ENCODE measurements at regions not wholly inside any gene's neighbourhood (a gene's known extent, or its start where the extent isn't known, plus 50 kb on each side); places are given as distances from the start of the nearest gene placed in this dataset.
A peak's percentile ranks its signal among the peaks of the same experiment; 100 is the strongest.
"Not testable (repeated sequence)": the region's sequence is repeated elsewhere in the genome, so short reads cannot be mapped to it uniquely, and the experiment has no call there.

GRCh38 chr12:80025638-80026037 lies 73.7 kb upstream of the OTOGL start:
- Histone ChIP-seq H3K27me3 (ENCODE audit: control insufficient read depth in 3 of 3, insufficient read depth in 3 of 3, low read length in 3 of 3) (peaks cover 0 to 4% (median 0%) of the 10 kb centered on the region in 3 donors), H3K9me3 (ENCODE audit: control insufficient read depth in 2 of 2, insufficient read depth in 1 of 2, low read depth in 1 of 2, low read length in 1 of 2) (peaks cover 0 to 3% of the 10 kb centered on the region in 2 donors), H3K4me1 (ENCODE audit: control insufficient read depth in 3 of 3, insufficient read depth in 2 of 3, low read depth in 1 of 3, low read length in 2 of 3) (no peaks in the 10 kb centered on the region), H3K36me3 (ENCODE audit: control insufficient read depth in 3 of 3, insufficient read depth in 2 of 3, low read depth in 1 of 3, low read length in 3 of 3) (no peaks in the 10 kb centered on the region), H3K4me3 (ENCODE audit: low read depth in 1 of 3, low read length in 3 of 3) (no peak overlapping the region), H3K27ac (ENCODE audit: low read depth in 1 of 3, low read length in 2 of 3) (no peak overlapping the region)
- FAIRE-seq = no peak
- DNase-seq = no peak

- Histone ChIP-seq H3K36me3 (ENCODE audit: control insufficient read depth in 3 of 3, insufficient read depth in 2 of 3, low read depth in 1 of 3, low read length in 3 of 3) (no peaks in the 10 kb centered on the region), H3K4me3 (ENCODE audit: low read depth in 1 of 3, low read length in 3 of 3) (no peak overlapping the region), H3K9me3 (ENCODE audit: control insufficient read depth in 2 of 2, insufficient read depth in 1 of 2, low read depth in 1 of 2, low read length in 1 of 2) (no peaks in the 10 kb centered on the region), H3K4me1 (ENCODE audit: control insufficient read depth in 3 of 3, insufficient read depth in 2 of 3, low read depth in 1 of 3, low read length in 2 of 3) (no peaks in the 10 kb centered on the region), H3K27ac (ENCODE audit: low read depth in 1 of 3, low read length in 2 of 3) (no peak overlapping the region), H3K27me3 (ENCODE audit: control insufficient read depth in 3 of 3, insufficient read depth in 3 of 3, low read length in 3 of 3) (no peaks in the 10 kb centered on the region)
- 84 to 89% (median 84%) methylated on average over 5 of the region's 5 CpGs for WGBS, 3 donors
- DNase-seq (no peak), FAIRE-seq (no peak)
Observed at GRCh38 chr12:80019691-80020090, 79.6 kb upstream of the OTOGL start.

GRCh38 chr12:80018119-80018518 lies 81.2 kb upstream of the OTOGL start:
- Histone ChIP-seq H3K27me3 (ENCODE audit: control insufficient read depth in 3 of 3, insufficient read depth in 3 of 3, low read length in 3 of 3) (no peaks in the 10 kb centered on the region), H3K4me3 (ENCODE audit: low read depth in 1 of 3, low read length in 3 of 3) (no peak overlapping the region), H3K9me3 (ENCODE audit: control insufficient read depth in 2 of 2, insufficient read depth in 1 of 2, low read depth in 1 of 2, low read length in 1 of 2) (peaks cover 0 to 5% of the 10 kb centered on the region in 2 donors), H3K4me1 (ENCODE audit: control insufficient read depth in 3 of 3, insufficient read depth in 2 of 3, low read depth in 1 of 3, low read length in 2 of 3) (no peaks in the 10 kb centered on the region), H3K27ac (ENCODE audit: low read depth in 1 of 3, low read length in 2 of 3) (no peak overlapping the region), H3K36me3 (ENCODE audit: control insufficient read depth in 3 of 3, insufficient read depth in 2 of 3, low read depth in 1 of 3, low read length in 3 of 3) (no peaks in the 10 kb centered on the region)
- DNase-seq (no peak), FAIRE-seq (no peak)
- WGBS, 3 donors = 72 to 80% (median 75%) methylated on average over 4 of the region's 4 CpGs

- no peak for FAIRE-seq
- peak overlapping the region in 2 of 3 donors; percentile 11 to 45 for H3K27ac ChIP-seq (ENCODE audit: low read depth in 1 of 3, low read length in 2 of 3)
Observed at GRCh38 chr12:80017261-80017870, 82.0 kb upstream of the OTOGL start.

GRCh38 chr12:80016684-80017083 lies 81.8 kb upstream of the PPP1R12A start:
- DNase-seq (no peak), FAIRE-seq (no peak)
- Histone ChIP-seq H3K27me3 (ENCODE audit: control insufficient read depth in 3 of 3, insufficient read depth in 3 of 3, low read length in 3 of 3) (no peaks in the 10 kb centered on the region), H3K9me3 (ENCODE audit: control insufficient read depth in 2 of 2, insufficient read depth in 1 of 2, low read depth in 1 of 2, low read length in 1 of 2) (peaks cover 0 to 5% of the 10 kb centered on the region in 2 donors), H3K36me3 (ENCODE audit: control insufficient read depth in 3 of 3, insufficient read depth in 2 of 3, low read depth in 1 of 3, low read length in 3 of 3) (no peaks in the 10 kb centered on the region), H3K27ac (ENCODE audit: low read depth in 1 of 3, low read length in 2 of 3) (no peak overlapping the region), H3K4me1 (ENCODE audit: control insufficient read depth in 3 of 3, insufficient read depth in 2 of 3, low read depth in 1 of 3, low read length in 2 of 3) (no peaks in the 10 kb centered on the region), H3K4me3 (ENCODE audit: low read depth in 1 of 3, low read length in 3 of 3) (no peak overlapping the region)
- WGBS, 3 donors = 75 to 76% (median 75%) methylated on average over 3 of the region's 3 CpGs

More at GRCh38 chr12:80017261-80017870, 82.0 kb upstream of the OTOGL start:
- 67 to 90% (median 86%) methylated on average over 1 of the region's 1 CpG for WGBS, 3 donors
- H3K4me1 ChIP-seq (ENCODE audit: control insufficient read depth in 3 of 3, insufficient read depth in 2 of 3, low read depth in 1 of 3, low read length in 2 of 3) = no peaks in the 10 kb centered on the region
- H3K4me3 ChIP-seq (ENCODE audit: low read depth in 1 of 3, low read length in 3 of 3) = no peak overlapping the region
- no peaks in the 10 kb centered on the region for H3K36me3 ChIP-seq (ENCODE audit: control insufficient read depth in 3 of 3, insufficient read depth in 2 of 3, low read depth in 1 of 3, low read length in 3 of 3)
- H3K9me3 ChIP-seq (ENCODE audit: control insufficient read depth in 2 of 2, insufficient read depth in 1 of 2, low read depth in 1 of 2, low read length in 1 of 2) = peaks cover 0 to 5% of the 10 kb centered on the region in 2 donors
- no peak for DNase-seq
- no peaks in the 10 kb centered on the region for H3K27me3 ChIP-seq (ENCODE audit: control insufficient read depth in 3 of 3, insufficient read depth in 3 of 3, low read length in 3 of 3)

- Histone ChIP-seq H3K4me1 (ENCODE audit: control insufficient read depth in 3 of 3, insufficient read depth in 2 of 3, low read depth in 1 of 3, low read length in 2 of 3) (no peaks in the 10 kb centered on the region), H3K9me3 (ENCODE audit: control insufficient read depth in 2 of 2, insufficient read depth in 1 of 2, low read depth in 1 of 2, low read length in 1 of 2) (peaks cover 0 to 5% of the 10 kb centered on the region in 2 donors), H3K27me3 (ENCODE audit: control insufficient read depth in 3 of 3, insufficient read depth in 3 of 3, low read length in 3 of 3) (no peaks in the 10 kb centered on the region), H3K4me3 (ENCODE audit: low read depth in 1 of 3, low read length in 3 of 3) (no peak overlapping the region), H3K27ac (ENCODE audit: low read depth in 1 of 3, low read length in 2 of 3) (no peak overlapping the region), H3K36me3 (ENCODE audit: control insufficient read depth in 3 of 3, insufficient read depth in 2 of 3, low read depth in 1 of 3, low read length in 3 of 3) (no peaks in the 10 kb centered on the region)
- no peak for FAIRE-seq
- DNase-seq = no peak
- 78 to 85% (median 84%) methylated on average over 4 of the region's 4 CpGs for WGBS, 3 donors
Observed at GRCh38 chr12:80015660-80016059, 80.8 kb upstream of the PPP1R12A start.

- not testable (repeated sequence) for FAIRE-seq; H3K4me1 ChIP-seq (ENCODE audit: control insufficient read depth in 3 of 3, insufficient read depth in 2 of 3, low read depth in 1 of 3, low read length in 2 of 3); H3K36me3 ChIP-seq (ENCODE audit: control insufficient read depth in 3 of 3, insufficient read depth in 2 of 3, low read depth in 1 of 3, low read length in 3 of 3); H3K27me3 ChIP-seq (ENCODE audit: control insufficient read depth in 3 of 3, insufficient read depth in 3 of 3, low read length in 3 of 3); H3K9me3 ChIP-seq (ENCODE audit: control insufficient read depth in 2 of 2, insufficient read depth in 1 of 2, low read depth in 1 of 2, low read length in 1 of 2); H3K27ac ChIP-seq (ENCODE audit: low read depth in 1 of 3, low read length in 2 of 3); DNase-seq; H3K4me3 ChIP-seq (ENCODE audit: low read depth in 1 of 3, low read length in 3 of 3)
Observed at GRCh38 chr12:80003744-80004143, 68.8 kb upstream of the PPP1R12A start.

- Histone ChIP-seq H3K27me3 (ENCODE audit: control insufficient read depth in 3 of 3, insufficient read depth in 3 of 3, low read length in 3 of 3) (no peaks in the 10 kb centered on the region), H3K4me1 (ENCODE audit: control insufficient read depth in 3 of 3, insufficient read depth in 2 of 3, low read depth in 1 of 3, low read length in 2 of 3) (no peaks in the 10 kb centered on the region), H3K9me3 (ENCODE audit: control insufficient read depth in 2 of 2, insufficient read depth in 1 of 2, low read depth in 1 of 2, low read length in 1 of 2) (no peaks in the 10 kb centered on the region), H3K36me3 (ENCODE audit: control insufficient read depth in 3 of 3, insufficient read depth in 2 of 3, low read depth in 1 of 3, low read length in 3 of 3) (no peaks in the 10 kb centered on the region), H3K27ac (ENCODE audit: low read depth in 1 of 3, low read length in 2 of 3) (no peak overlapping the region), H3K4me3 (ENCODE audit: low read depth in 1 of 3, low read length in 3 of 3) (no peak overlapping the region)
- no peak for FAIRE-seq
- no peak for DNase-seq
- 94 to 96% (median 96%) methylated on average over 1 of the region's 1 CpG for WGBS, 3 donors
Observed at GRCh38 chr12:80001562-80001961, 66.7 kb upstream of the PPP1R12A start.

GRCh38 chr12:80000831-80001230 lies 65.9 kb upstream of the PPP1R12A start:
- no peaks in the 10 kb centered on the region for H3K36me3 ChIP-seq (ENCODE audit: control insufficient read depth in 3 of 3, insufficient read depth in 2 of 3, low read depth in 1 of 3, low read length in 3 of 3)
- H3K4me3 ChIP-seq (ENCODE audit: low read depth in 1 of 3, low read length in 3 of 3) = no peak overlapping the region
- 0 to 40% (median 5%) methylated on average over 1 of the region's 1 CpG for WGBS, 3 donors
- no peaks in the 10 kb centered on the region for H3K9me3 ChIP-seq (ENCODE audit: control insufficient read depth in 2 of 2, insufficient read depth in 1 of 2, low read depth in 1 of 2, low read length in 1 of 2)
- no peaks in the 10 kb centered on the region for H3K27me3 ChIP-seq (ENCODE audit: control insufficient read depth in 3 of 3, insufficient read depth in 3 of 3, low read length in 3 of 3)
- H3K27ac ChIP-seq (ENCODE audit: low read depth in 1 of 3, low read length in 2 of 3) = no peak overlapping the region
- DNase-seq (no peak), FAIRE-seq (no peak)
- H3K4me1 ChIP-seq (ENCODE audit: control insufficient read depth in 3 of 3, insufficient read depth in 2 of 3, low read depth in 1 of 3, low read length in 2 of 3) = no peaks in the 10 kb centered on the region
